Liver (tissue), 8 donors: ENCODE measurements at regions not wholly inside any gene's neighbourhood (a gene's known extent, or its start where the extent isn't known, plus 50 kb on each side); places are given as distances from the start of the nearest gene placed in this dataset.
A peak's percentile ranks its signal among the peaks of the same experiment; 100 is the strongest.

Experiments
- DNase-seq: peaks from one replicate; pipeline ENCODE4 v3.0.0-alpha.2; 2017; ENCODE audit warnings: low spot score
- H3K27ac ChIP-seq, 2 donors: one replicate each; pipeline ENCODE4 v1.7.0; 2013; ENCODE audit warnings: inconsistent platforms in 2 of 2, low read length in 2 of 2, control low read depth in 1 of 2, low read depth in 1 of 2, mild to moderate bottlenecking in 1 of 2
- H3K27me3 ChIP-seq, 4 donors: one replicate each; pipeline versions ENCODE4 v1.6.1 to v1.7.0; 2013; ENCODE audit warnings: low read length in 3 of 4, inconsistent platforms in 1 of 4, mild to moderate bottlenecking in 1 of 4, moderate library complexity in 1 of 4; ENCODE audit not compliant: control insufficient read depth in 4 of 4, insufficient read depth in 4 of 4
- H3K36me3 ChIP-seq, 4 donors: one replicate each; pipeline versions ENCODE4 v1.6.1 to v1.7.0; 2013; ENCODE audit warnings: low read length in 3 of 4, mild to moderate bottlenecking in 3 of 4, low read depth in 1 of 4, moderate library complexity in 1 of 4; ENCODE audit not compliant: control insufficient read depth in 4 of 4, insufficient read depth in 3 of 4
- H3K4me1 ChIP-seq, 4 donors: one replicate each; pipeline versions ENCODE4 v1.6.1 to v1.7.0; 2013; ENCODE audit warnings: low read length in 3 of 4, mild to moderate bottlenecking in 3 of 4, moderate library complexity in 1 of 4; ENCODE audit not compliant: control insufficient read depth in 4 of 4, insufficient read depth in 4 of 4
- H3K4me3 ChIP-seq, 3 donors: one replicate each; pipeline versions ENCODE4 v1.6.1 to v1.7.0; 2013; ENCODE audit warnings: low read length in 3 of 3, control low read depth in 1 of 3, low read depth in 1 of 3, mild to moderate bottlenecking in 1 of 3
- H3K9ac ChIP-seq, 2 donors: one replicate each; pipeline ENCODE4 v1.7.0; 2013; ENCODE audit warnings: low read length in 2 of 2, mild to moderate bottlenecking in 2 of 2, moderate library complexity in 2 of 2, control low read depth in 1 of 2, low read depth in 1 of 2
- H3K9me3 ChIP-seq, 4 donors: one replicate each; pipeline versions ENCODE4 v1.6.1 to v1.7.0; 2013; ENCODE audit warnings: low read length in 3 of 4; ENCODE audit not compliant: control insufficient read depth in 4 of 4
- FOXA1 ChIP-seq: IDR thresholded peaks from 2 replicates; pipeline ENCODE4 v1.6.1; 2016; ENCODE audit warnings: antibody characterized with exemption
- FOXA2 ChIP-seq: IDR thresholded peaks from 2 replicates; pipeline ENCODE4 v1.6.1; 2016; ENCODE audit warnings: antibody characterized with exemption
- GABPA ChIP-seq, 2 donors: IDR thresholded peaks in 1 of 2; conservative IDR thresholded peaks in 1 of 2; 2 replicates each; pipeline ENCODE4 v1.6.1; 2016; ENCODE audit warnings: antibody characterized with exemption in 2 of 2, mild to moderate bottlenecking in 1 of 2, moderate library complexity in 1 of 2
- HNF4G ChIP-seq: IDR thresholded peaks from 2 replicates; pipeline ENCODE4 v1.6.1; 2016; ENCODE audit warnings: antibody characterized with exemption
- JUND ChIP-seq, 2 donors: IDR thresholded peaks; 2 replicates each; pipeline ENCODE4 v1.6.1; 2016; ENCODE audit warnings: antibody characterized with exemption in 2 of 2
- NR2F2 ChIP-seq: IDR thresholded peaks from 2 replicates; pipeline ENCODE4 v1.6.1; 2016; ENCODE audit warnings: antibody characterized with exemption
- RXRA ChIP-seq, 2 donors: IDR thresholded peaks; 2 replicates each; pipeline ENCODE4 v1.6.1; 2017 to 2018; ENCODE audit warnings: antibody characterized with exemption in 2 of 2, mild to moderate bottlenecking in 1 of 2
- SP1 ChIP-seq: IDR thresholded peaks from 2 replicates; pipeline ENCODE4 v1.6.1; 2018; ENCODE audit warnings: antibody characterized with exemption, mild to moderate bottlenecking
- TAF1 ChIP-seq: conservative IDR thresholded peaks from 2 replicates; pipeline ENCODE4 v1.6.1; 2016; ENCODE audit warnings: antibody characterized with exemption, mild to moderate bottlenecking
- YY1 ChIP-seq: IDR thresholded peaks from 2 replicates; pipeline ENCODE4 v1.6.1; 2016; ENCODE audit warnings: antibody characterized with exemption, mild to moderate bottlenecking
- WGBS: extraction: QIAGEN DNeasy Blood & Tissue Kit; methylation state at CpG from one replicate; pipeline ENCODE4 v1.1.7; 2013; 5-methylcytosine and 5-hydroxymethylcytosine counted together
- TF ChIP-seq, protein P1 (sequence below): IDR thresholded peaks from 2 replicates; pipeline ENCODE4 v1.6.1; 2016; ENCODE audit warnings: antibody characterized with exemption
- TF ChIP-seq, protein P2 (sequence below): fragments of 150-350 bp; IDR thresholded peaks from 2 replicates; pipeline ENCODE4 v1.5.1; 2017; ENCODE audit warnings: improper control_type of control experiment, low read depth, low read length; ENCODE audit not compliant: missing input control
- TF ChIP-seq, protein P3 (sequence below): IDR thresholded peaks from 2 replicates; pipeline ENCODE4 v1.6.1; 2016; ENCODE audit warnings: antibody characterized with exemption, mild to moderate bottlenecking
- TF ChIP-seq, protein P4 (sequence below): IDR thresholded peaks from 2 replicates; pipeline ENCODE4 v1.6.1; 2016; ENCODE audit warnings: antibody characterized with exemption
- TF ChIP-seq, protein P5 (sequence below): IDR thresholded peaks from 2 replicates; pipeline ENCODE4 v1.6.1; 2016; ENCODE audit warnings: antibody characterized with exemption
- donor health status: healthy.
- donor health status: healthy.
- donor health status: healthy.
- donor health status: healthy.
- donor health status: healthy.

DNA sequence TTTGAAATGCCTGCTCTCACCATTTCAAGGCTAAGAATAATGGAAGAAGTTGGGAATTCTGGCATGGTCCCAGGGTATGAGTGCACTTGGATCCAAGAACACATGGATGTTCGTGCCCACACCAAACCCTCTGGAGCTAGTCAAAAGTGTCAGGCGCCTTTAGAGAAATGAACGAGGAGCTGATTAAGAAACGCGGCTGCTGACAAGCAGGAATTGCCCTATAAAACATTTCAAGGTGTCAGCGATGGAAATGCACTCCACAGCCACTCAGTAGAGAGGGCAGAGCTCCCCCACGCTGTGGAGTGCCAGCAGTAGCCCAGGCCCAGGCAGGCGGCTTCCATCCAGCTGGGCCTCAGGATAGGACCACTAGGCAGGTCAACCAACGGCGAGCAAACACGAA, 213.7 kb downstream of the TTC32 start:
- Histone ChIP-seq H3K4me3 (no peak overlapping the region), H3K27ac (no peak overlapping the region), H3K4me1 (no peaks in the 10 kb centered on the region), H3K9ac (no peak overlapping the region), H3K27me3 (no peaks in the 10 kb centered on the region), H3K36me3 (no peaks in the 10 kb centered on the region), H3K9me3 (no peaks in the 10 kb centered on the region)
- peak; percentile 4 for DNase-seq
- 92% methylated on average over 11 of the region's 11 CpGs for WGBS
- no peak for TF ChIP-seq TAF1
- TF ChIP-seq YY1 = no peak
- TF ChIP-seq, protein P1, sequence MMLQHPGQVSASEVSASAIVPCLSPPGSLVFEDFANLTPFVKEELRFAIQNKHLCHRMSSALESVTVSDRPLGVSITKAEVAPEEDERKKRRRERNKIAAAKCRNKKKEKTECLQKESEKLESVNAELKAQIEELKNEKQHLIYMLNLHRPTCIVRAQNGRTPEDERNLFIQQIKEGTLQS = no peak
- no peak for TF ChIP-seq NR2F2
- TF ChIP-seq JUND (IDR thresholded peaks at IDR 0.05) = no peak
- TF ChIP-seq, protein P2, sequence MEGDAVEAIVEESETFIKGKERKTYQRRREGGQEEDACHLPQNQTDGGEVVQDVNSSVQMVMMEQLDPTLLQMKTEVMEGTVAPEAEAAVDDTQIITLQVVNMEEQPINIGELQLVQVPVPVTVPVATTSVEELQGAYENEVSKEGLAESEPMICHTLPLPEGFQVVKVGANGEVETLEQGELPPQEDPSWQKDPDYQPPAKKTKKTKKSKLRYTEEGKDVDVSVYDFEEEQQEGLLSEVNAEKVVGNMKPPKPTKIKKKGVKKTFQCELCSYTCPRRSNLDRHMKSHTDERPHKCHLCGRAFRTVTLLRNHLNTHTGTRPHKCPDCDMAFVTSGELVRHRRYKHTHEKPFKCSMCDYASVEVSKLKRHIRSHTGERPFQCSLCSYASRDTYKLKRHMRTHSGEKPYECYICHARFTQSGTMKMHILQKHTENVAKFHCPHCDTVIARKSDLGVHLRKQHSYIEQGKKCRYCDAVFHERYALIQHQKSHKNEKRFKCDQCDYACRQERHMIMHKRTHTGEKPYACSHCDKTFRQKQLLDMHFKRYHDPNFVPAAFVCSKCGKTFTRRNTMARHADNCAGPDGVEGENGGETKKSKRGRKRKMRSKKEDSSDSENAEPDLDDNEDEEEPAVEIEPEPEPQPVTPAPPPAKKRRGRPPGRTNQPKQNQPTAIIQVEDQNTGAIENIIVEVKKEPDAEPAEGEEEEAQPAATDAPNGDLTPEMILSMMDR = no peak

DNA sequence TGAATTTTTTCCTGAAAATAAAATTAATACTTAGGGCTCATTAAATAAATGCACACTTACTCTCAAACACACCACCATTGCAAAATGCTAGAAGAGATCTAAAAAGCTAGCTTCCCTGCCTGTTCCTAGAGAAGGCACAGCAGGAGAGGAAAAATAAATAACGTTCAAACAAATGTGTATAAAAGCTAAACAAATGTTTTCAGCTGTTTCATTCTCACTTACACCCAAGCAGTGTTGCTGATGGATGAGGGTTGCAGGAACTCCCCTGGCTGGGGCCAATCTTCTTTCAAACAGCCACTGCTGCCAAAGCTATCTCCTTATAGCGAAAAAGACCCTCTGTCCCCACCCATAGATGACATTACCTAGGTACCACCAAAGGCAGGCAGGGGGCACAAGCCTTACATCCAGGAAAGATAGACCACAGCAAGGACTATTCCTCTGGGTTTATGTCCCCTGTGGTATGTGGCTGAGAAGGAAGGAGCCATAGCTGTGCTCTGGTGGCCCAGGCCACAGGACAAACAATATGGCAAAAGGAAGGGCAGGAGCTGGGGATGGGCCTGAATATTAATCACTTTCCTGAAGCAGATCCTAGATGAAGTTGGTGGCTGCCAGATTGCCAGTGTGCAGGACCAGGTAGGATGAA, 214.6 kb downstream of the TTC32 start:
- H3K4me3 ChIP-seq = no peak overlapping the region
- H3K27me3 ChIP-seq = no peaks in the 10 kb centered on the region
- no peaks in the 10 kb centered on the region for H3K36me3 ChIP-seq
- TF ChIP-seq GABPA (IDR thresholded peaks at IDR 0.05 in 1 of 2, conservative IDR thresholded peaks at IDR 0.05 in 1 of 2) (no peak), JUND (IDR thresholded peaks at IDR 0.05) (no peak), SP1 (no peak), YY1 (no peak), HNF4G (no peak), FOXA1 (no peak), RXRA (IDR thresholded peaks at IDR 0.05) (no peak), FOXA2 (no peak)
- TF ChIP-seq, protein P1 = no peak
- TF ChIP-seq, protein P3, sequence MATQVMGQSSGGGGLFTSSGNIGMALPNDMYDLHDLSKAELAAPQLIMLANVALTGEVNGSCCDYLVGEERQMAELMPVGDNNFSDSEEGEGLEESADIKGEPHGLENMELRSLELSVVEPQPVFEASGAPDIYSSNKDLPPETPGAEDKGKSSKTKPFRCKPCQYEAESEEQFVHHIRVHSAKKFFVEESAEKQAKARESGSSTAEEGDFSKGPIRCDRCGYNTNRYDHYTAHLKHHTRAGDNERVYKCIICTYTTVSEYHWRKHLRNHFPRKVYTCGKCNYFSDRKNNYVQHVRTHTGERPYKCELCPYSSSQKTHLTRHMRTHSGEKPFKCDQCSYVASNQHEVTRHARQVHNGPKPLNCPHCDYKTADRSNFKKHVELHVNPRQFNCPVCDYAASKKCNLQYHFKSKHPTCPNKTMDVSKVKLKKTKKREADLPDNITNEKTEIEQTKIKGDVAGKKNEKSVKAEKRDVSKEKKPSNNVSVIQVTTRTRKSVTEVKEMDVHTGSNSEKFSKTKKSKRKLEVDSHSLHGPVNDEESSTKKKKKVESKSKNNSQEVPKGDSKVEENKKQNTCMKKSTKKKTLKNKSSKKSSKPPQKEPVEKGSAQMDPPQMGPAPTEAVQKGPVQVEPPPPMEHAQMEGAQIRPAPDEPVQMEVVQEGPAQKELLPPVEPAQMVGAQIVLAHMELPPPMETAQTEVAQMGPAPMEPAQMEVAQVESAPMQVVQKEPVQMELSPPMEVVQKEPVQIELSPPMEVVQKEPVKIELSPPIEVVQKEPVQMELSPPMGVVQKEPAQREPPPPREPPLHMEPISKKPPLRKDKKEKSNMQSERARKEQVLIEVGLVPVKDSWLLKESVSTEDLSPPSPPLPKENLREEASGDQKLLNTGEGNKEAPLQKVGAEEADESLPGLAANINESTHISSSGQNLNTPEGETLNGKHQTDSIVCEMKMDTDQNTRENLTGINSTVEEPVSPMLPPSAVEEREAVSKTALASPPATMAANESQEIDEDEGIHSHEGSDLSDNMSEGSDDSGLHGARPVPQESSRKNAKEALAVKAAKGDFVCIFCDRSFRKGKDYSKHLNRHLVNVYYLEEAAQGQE = no peak
- TF ChIP-seq, protein P4, sequence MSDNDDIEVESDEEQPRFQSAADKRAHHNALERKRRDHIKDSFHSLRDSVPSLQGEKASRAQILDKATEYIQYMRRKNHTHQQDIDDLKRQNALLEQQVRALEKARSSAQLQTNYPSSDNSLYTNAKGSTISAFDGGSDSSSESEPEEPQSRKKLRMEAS = no peak
- TF ChIP-seq, protein P5, sequence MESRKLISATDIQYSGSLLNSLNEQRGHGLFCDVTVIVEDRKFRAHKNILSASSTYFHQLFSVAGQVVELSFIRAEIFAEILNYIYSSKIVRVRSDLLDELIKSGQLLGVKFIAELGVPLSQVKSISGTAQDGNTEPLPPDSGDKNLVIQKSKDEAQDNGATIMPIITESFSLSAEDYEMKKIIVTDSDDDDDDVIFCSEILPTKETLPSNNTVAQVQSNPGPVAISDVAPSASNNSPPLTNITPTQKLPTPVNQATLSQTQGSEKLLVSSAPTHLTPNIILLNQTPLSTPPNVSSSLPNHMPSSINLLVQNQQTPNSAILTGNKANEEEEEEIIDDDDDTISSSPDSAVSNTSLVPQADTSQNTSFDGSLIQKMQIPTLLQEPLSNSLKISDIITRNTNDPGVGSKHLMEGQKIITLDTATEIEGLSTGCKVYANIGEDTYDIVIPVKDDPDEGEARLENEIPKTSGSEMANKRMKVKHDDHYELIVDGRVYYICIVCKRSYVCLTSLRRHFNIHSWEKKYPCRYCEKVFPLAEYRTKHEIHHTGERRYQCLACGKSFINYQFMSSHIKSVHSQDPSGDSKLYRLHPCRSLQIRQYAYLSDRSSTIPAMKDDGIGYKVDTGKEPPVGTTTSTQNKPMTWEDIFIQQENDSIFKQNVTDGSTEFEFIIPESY = no peak
- peak; percentile 20 for DNase-seq
- no peak overlapping the region for H3K27ac ChIP-seq
- WGBS = 70% methylated on average over 2 of the region's 2 CpGs
- no peaks in the 10 kb centered on the region for H3K9me3 ChIP-seq
- no peak overlapping the region for H3K9ac ChIP-seq
- no peaks in the 10 kb centered on the region for H3K4me1 ChIP-seq
